Neural progenitor cell (in vitro differentiated cells): ENCODE measurements at regions not wholly inside any gene's neighbourhood (a gene's known extent, or its start where the extent isn't known, plus 50 kb on each side); places are given as distances from the start of the nearest gene placed in this dataset.

Experiments used
- DNase-seq: peaks from one replicate; pipeline ENCODE4 v3.0.0-alpha.2; 2016; ENCODE audit warnings: low spot score
- H2AFZ ChIP-seq: fragments of 200-600 bp; sonication (generic); replicated peaks from 2 replicates; pipeline ENCODE4 v1.6.1; 2016; ENCODE audit warnings: antibody characterized with exemption
- H3F3A ChIP-seq: fragments of 200-600 bp; sonication (generic); 2 replicates; pipeline ENCODE4 v1.6.1; 2016; ENCODE audit warnings: antibody characterized with exemption, low read depth
- H3K27ac ChIP-seq: fragments of 200-600 bp; sonication (generic); 2 replicates; pipeline ENCODE4 v1.5.1; 2016; ENCODE audit warnings: mild to moderate bottlenecking
- H3K27me3 ChIP-seq: fragments of 200-600 bp; sonication (generic); 2 replicates; pipeline ENCODE4 v1.6.1; 2016; ENCODE audit warnings: mild to moderate bottlenecking, moderate library complexity
- H3K36me3 ChIP-seq: fragments of 200-600 bp; sonication (generic); 2 replicates; pipeline ENCODE4 v1.5.1; 2016
- H3K4me1 ChIP-seq: fragments of 200-600 bp; sonication (generic); 2 replicates; pipeline ENCODE4 v1.6.1; 2016; ENCODE audit warnings: mixed run types
- H3K4me2 ChIP-seq: fragments of 200-600 bp; sonication (generic); 2 replicates; pipeline ENCODE4 v1.6.1; 2016
- H3K4me3 ChIP-seq: fragments of 200-600 bp; sonication (generic); 2 replicates; pipeline ENCODE4 v1.5.1; 2016
- H3K79me2 ChIP-seq: fragments of 200-600 bp; sonication (generic); 2 replicates; pipeline ENCODE4 v1.6.1; 2016; ENCODE audit warnings: low read depth
- H3K9ac ChIP-seq: fragments of 200-600 bp; sonication (generic); 2 replicates; pipeline ENCODE4 v1.6.1; 2016
- H3K9me3 ChIP-seq: fragments of 200-600 bp; sonication (generic); 2 replicates; pipeline ENCODE4 v1.5.1; 2016; ENCODE audit warnings: low read depth
- H4K20me1 ChIP-seq: fragments of 200-600 bp; sonication (generic); 2 replicates; pipeline ENCODE4 v1.6.1; 2016; ENCODE audit warnings: low read depth
- H3K27ac Mint-ChIP-seq: 3 replicates; pipeline ENCODE4 v1.8.0; 2021; ENCODE audit warnings: mixed read lengths
- H3K27me3 Mint-ChIP-seq: 2 replicates; pipeline ENCODE4 v1.8.0; 2022; ENCODE audit warnings: low read depth, mild to moderate bottlenecking, inconsistent platforms, moderate library complexity, mixed read lengths; ENCODE audit not compliant: insufficient read depth
- H3K36me3 Mint-ChIP-seq: 3 replicates; pipeline ENCODE4 v1.8.0; 2021; ENCODE audit warnings: mixed read lengths
- H3K4me1 Mint-ChIP-seq: 3 replicates; pipeline ENCODE4 v1.8.0; 2021; ENCODE audit warnings: mixed read lengths
- H3K4me3 Mint-ChIP-seq: 3 replicates; pipeline ENCODE4 v1.8.0; 2021; ENCODE audit warnings: mild to moderate bottlenecking, moderate library complexity, mixed read lengths
- H3K9me3 Mint-ChIP-seq: 3 replicates; pipeline ENCODE4 v1.8.0; 2020; ENCODE audit warnings: mixed read lengths
- CTCF ChIP-seq: fragments of 200-600 bp; sonication (generic); IDR thresholded peaks from 2 replicates; pipeline ENCODE4 v1.5.1; 2017; ENCODE audit warnings: antibody characterized with exemption, mild to moderate bottlenecking
- EZH2 ChIP-seq: fragments of 200-600 bp; sonication (generic); IDR thresholded peaks from 2 replicates; pipeline ENCODE4 v1.6.1; 2017; ENCODE audit warnings: antibody characterized with exemption, mild to moderate bottlenecking, moderate library complexity
- EZH2phosphoT487 ChIP-seq: fragments of 200-600 bp; sonication (generic); IDR thresholded peaks from 2 replicates; pipeline ENCODE4 v1.6.1; 2017; ENCODE audit warnings: antibody characterized with exemption

- H2AFZ ChIP-seq = peak overlapping the region; percentile 18
- H3K79me2 ChIP-seq = no peaks in the 10 kb centered on the region
- no peaks in the 10 kb centered on the region for H4K20me1 ChIP-seq
- H3K4me3 Mint-ChIP-seq = peak overlapping the region; percentile 49
- no peaks in the 10 kb centered on the region for H3K27me3 ChIP-seq
- no peak overlapping the region for H3K9ac ChIP-seq
- H3K27ac ChIP-seq = no peak overlapping the region
- H3K4me1 Mint-ChIP-seq = peaks cover 52% of the 10 kb centered on the region
- H3K9me3 ChIP-seq = no peaks in the 10 kb centered on the region
- peaks cover 30% of the 10 kb centered on the region for H3K4me1 ChIP-seq
- TF ChIP-seq CTCF (no peak), EZH2 (no peak), EZH2phosphoT487 (no peak)
- H3K36me3 Mint-ChIP-seq = no peaks in the 10 kb centered on the region
- no peaks in the 10 kb centered on the region for H3K36me3 ChIP-seq
- H3K4me3 ChIP-seq = no peak overlapping the region
- H3K27me3 Mint-ChIP-seq = peaks cover 11% of the 10 kb centered on the region
- H3K4me2 ChIP-seq = no peak overlapping the region
- H3K27ac Mint-ChIP-seq = peak overlapping the region; percentile 72
- DNase-seq = no peak
- H3F3A ChIP-seq = peaks cover 21% of the 10 kb centered on the region
- no peaks in the 10 kb centered on the region for H3K9me3 Mint-ChIP-seq
Observed at GRCh38 chr9:129282731-129283211, 104.7 kb upstream of the IER5L start.

- Histone ChIP-seq H3K27me3 (no peaks in the 10 kb centered on the region), H2AFZ (peak overlapping the region; percentile 18), H4K20me1 (no peaks in the 10 kb centered on the region), H3K4me1 (peaks cover 25% of the 10 kb centered on the region), H3K4me3 (no peak overlapping the region), H3K9me3 (no peaks in the 10 kb centered on the region), H3K27ac (no peak overlapping the region), H3F3A (peaks cover 21% of the 10 kb centered on the region), H3K79me2 (no peaks in the 10 kb centered on the region), H3K36me3 (no peaks in the 10 kb centered on the region), H3K9ac (no peak overlapping the region), H3K4me2 (no peak overlapping the region)
- Mint-ChIP-seq H3K4me1 (peaks cover 52% of the 10 kb centered on the region), H3K4me3 (peak overlapping the region; percentile 49), H3K27ac (peak overlapping the region; percentile 72), H3K27me3 (peaks cover 11% of the 10 kb centered on the region), H3K36me3 (no peaks in the 10 kb centered on the region), H3K9me3 (no peaks in the 10 kb centered on the region)
- TF ChIP-seq EZH2 = no peak
- TF ChIP-seq EZH2phosphoT487 = no peak
- no peak for TF ChIP-seq CTCF
- no peak for DNase-seq
Observed at GRCh38 chr9:129282272-129282671, 104.2 kb upstream of the IER5L start.

- TF ChIP-seq CTCF (no peak), EZH2phosphoT487 (no peak), EZH2 (no peak)
- H3K4me3 ChIP-seq = no peak overlapping the region
- H3K36me3 Mint-ChIP-seq = no peaks in the 10 kb centered on the region
- H3K4me1 ChIP-seq = peaks cover 22% of the 10 kb centered on the region
- no peak overlapping the region for H3K9ac ChIP-seq
- no peaks in the 10 kb centered on the region for H3K9me3 ChIP-seq
- H3K27ac Mint-ChIP-seq = no peak overlapping the region
- DNase-seq = no peak
- H3K4me2 ChIP-seq = no peak overlapping the region
- peaks cover 13% of the 10 kb centered on the region for H3K27me3 Mint-ChIP-seq
- H3K27me3 ChIP-seq = no peaks in the 10 kb centered on the region
- H3K9me3 Mint-ChIP-seq = no peaks in the 10 kb centered on the region
- H3K27ac ChIP-seq = no peak overlapping the region
- H3K4me3 Mint-ChIP-seq = no peak overlapping the region
- peaks cover 56% of the 10 kb centered on the region for H3K4me1 Mint-ChIP-seq
- H4K20me1 ChIP-seq = no peaks in the 10 kb centered on the region
- no peaks in the 10 kb centered on the region for H3K79me2 ChIP-seq
- no peaks in the 10 kb centered on the region for H3K36me3 ChIP-seq
- H3F3A ChIP-seq = peaks cover 17% of the 10 kb centered on the region
- no peak overlapping the region for H2AFZ ChIP-seq
Observed at GRCh38 chr9:129281506-129282145, 103.6 kb upstream of the IER5L start.
